Activated CD8-positive, alpha-beta T cell treated with anti-CD3 and anti-CD28 coated beads for 36 hours (primary cell): ENCODE measurements at regions not wholly inside any gene's neighbourhood (a gene's known extent, or its start where the extent isn't known, plus 50 kb on each side); places are given as distances from the start of the nearest gene placed in this dataset.

Experiments used
- ATAC-seq: fragments of 200-7000 bp; cut with Tn5 transposase; one replicate; pipeline ENCODE4 v1.10.0; 2021; ENCODE audit warnings: mild to moderate bottlenecking, moderate library complexity
- CTCF ChIA-PET: fragments of 350-600 bp; sonication (Branson Sonifier 250); formaldehyde crosslinking; loops from one replicate; lab custom pipeline; 2021; ENCODE audit warnings: antibody characterized with exemption; lab: Charles Lee
- POLR2A ChIA-PET: fragments of 350-600 bp; sonication (Branson Sonifier 250); formaldehyde crosslinking; loops from one replicate; lab custom pipeline; 2021; ENCODE audit warnings: antibody characterized with exemption; lab: Charles Lee
- DNase-seq: peaks from one replicate; pipeline ENCODE4 v3.0.0-alpha.2; 2020
- H3K27ac Mint-ChIP-seq: one replicate; pipeline ENCODE4 v1.8.0; 2021; ENCODE audit warnings: mild to moderate bottlenecking, mixed read lengths
- H3K27me3 Mint-ChIP-seq: one replicate; pipeline ENCODE4 v1.8.0; 2021; ENCODE audit warnings: mixed read lengths
- H3K36me3 Mint-ChIP-seq: one replicate; pipeline ENCODE4 v1.8.0; 2021; ENCODE audit warnings: low read depth, mixed read lengths
- H3K4me1 Mint-ChIP-seq: one replicate; pipeline ENCODE4 v1.8.0; 2021; ENCODE audit warnings: low read depth, mixed read lengths
- H3K4me3 Mint-ChIP-seq: one replicate; pipeline ENCODE4 v1.8.0; 2021; ENCODE audit warnings: mild to moderate bottlenecking, moderate library complexity, mixed read lengths
- H3K9me3 Mint-ChIP-seq: one replicate; pipeline ENCODE4 v1.8.0; 2021; ENCODE audit warnings: mixed read lengths
- CTCF ChIP-seq: fragments of 200-600 bp; IDR thresholded peaks from one replicate; pipeline ENCODE4 v1.8.0; 2022; ENCODE audit warnings: antibody characterized with exemption, mild to moderate bottlenecking
- intact Hi-C: fragments of 100-400 bp; cut with micrococcal nuclease; formaldehyde crosslinking; loops from one replicate; pipeline ENCODE4 v1.10.0; 2022

GRCh38 chr15:62218841-62219240, 53.8 kb upstream of the C2CD4B start:
- Mint-ChIP-seq H3K27me3 (peaks cover 6% of the 10 kb centered on the region), H3K9me3 (peaks cover 16% of the 10 kb centered on the region), H3K4me3 (no peak overlapping the region), H3K36me3 (peaks cover 2% of the 10 kb centered on the region), H3K4me1 (no peaks in the 10 kb centered on the region), H3K27ac (no peak overlapping the region)
- DNase-seq (no peak), ATAC-seq (no peak)
- no peak for TF ChIP-seq CTCF
- ChIA-PET CTCF (no interaction called here), POLR2A (no interaction called here)
- intact Hi-C loops, result no loop called here

GRCh38 chr15:62219799-62220198, 54.7 kb upstream of the C2CD4B start:
- intact Hi-C loops, result no loop called here
- ChIA-PET POLR2A (no interaction called here), CTCF (no interaction called here)
- Mint-ChIP-seq H3K27ac (no peak overlapping the region), H3K4me3 (no peak overlapping the region), H3K27me3 (peaks cover 6% of the 10 kb centered on the region), H3K9me3 (peaks cover 16% of the 10 kb centered on the region), H3K4me1 (no peaks in the 10 kb centered on the region), H3K36me3 (peaks cover 2% of the 10 kb centered on the region)
- TF ChIP-seq CTCF, result no peak
- no peak for DNase-seq
- ATAC-seq, result no peak

- CTCF ChIA-PET, result no interaction called here
- POLR2A ChIA-PET, result interaction anchor here (0.7 kb wide), 1 partner anchor 70 kb away, joined by 3 read pairs; no protein-coding TSS in a partner anchor
- peak overlapping the region; percentile 8 for H3K27ac Mint-ChIP-seq
- no peak for TF ChIP-seq CTCF
- peaks cover 3% of the 10 kb centered on the region for H3K9me3 Mint-ChIP-seq
- H3K4me1 Mint-ChIP-seq, result no peaks in the 10 kb centered on the region
- DNase-seq (no peak), ATAC-seq (no peak)
- H3K36me3 Mint-ChIP-seq, result no peaks in the 10 kb centered on the region
- no peak overlapping the region for H3K4me3 Mint-ChIP-seq
- H3K27me3 Mint-ChIP-seq, result peaks cover 8% of the 10 kb centered on the region
- intact Hi-C loops, result no loop called here
Measured at GRCh38 chr15:62223020-62223419, 57.9 kb upstream of the C2CD4B start.

- Mint-ChIP-seq H3K27me3 (peaks cover 9% of the 10 kb centered on the region), H3K4me3 (no peak overlapping the region), H3K9me3 (no peaks in the 10 kb centered on the region), H3K27ac (no peak overlapping the region), H3K4me1 (no peaks in the 10 kb centered on the region), H3K36me3 (no peaks in the 10 kb centered on the region)
- ATAC-seq, result no peak
- TF ChIP-seq CTCF, result no peak
- intact Hi-C loops, result no loop called here
- CTCF ChIA-PET, result no interaction called here
- POLR2A ChIA-PET, result interaction anchor here (1.1 kb wide), 1 partner anchor 10 kb away, joined by 5 read pairs; no protein-coding TSS in a partner anchor
- no peak for DNase-seq
Measured at GRCh38 chr15:62228604-62229003, 63.5 kb upstream of the C2CD4B start.

GRCh38 chr15:62231856-62232255, 66.8 kb upstream of the C2CD4B start:
- no peak for ATAC-seq
- CTCF ChIA-PET, result interaction anchor here (2.1 kb wide), 1 partner anchor 10 kb away, joined by 4 read pairs; no protein-coding TSS in a partner anchor
- no peak for DNase-seq
- Mint-ChIP-seq H3K27me3 (peaks cover 11% of the 10 kb centered on the region), H3K27ac (no peak overlapping the region), H3K4me3 (no peak overlapping the region), H3K9me3 (peaks cover 2% of the 10 kb centered on the region), H3K4me1 (no peaks in the 10 kb centered on the region), H3K36me3 (no peaks in the 10 kb centered on the region)
- intact Hi-C loops, result no loop called here
- POLR2A ChIA-PET, result interaction anchor here (0.8 kb wide), 1 partner anchor 10 kb away, joined by 3 read pairs; no protein-coding TSS in a partner anchor
- TF ChIP-seq CTCF, result no peak
